Epithelial cell of esophagus (primary cell): ENCODE measurements at regions not wholly inside any gene's neighbourhood (a gene's known extent, or its start where the extent isn't known, plus 50 kb on each side); places are given as distances from the start of the nearest gene placed in this dataset.
"Not testable (repeated sequence)": the region's sequence is repeated elsewhere in the genome, so short reads cannot be mapped to it uniquely, and the experiment has no call there.

ENCODE experiments used
- DNase-seq: peaks from one replicate; pipeline ENCODE4 v3.0.0; 2010; ENCODE audit warnings: low read depth
- H3K4me3 ChIP-seq: 2 replicates; pipeline ENCODE4 v1.5.1; 2011; ENCODE audit warnings: mild to moderate bottlenecking, low read length, control low read depth
- TF ChIP-seq, protein P1 (sequence below): IDR thresholded peaks from 2 replicates; pipeline ENCODE4 v1.5.1; 2011; ENCODE audit warnings: low read depth, mild to moderate bottlenecking, low read length, control low read depth, inconsistent platforms; ENCODE audit not compliant: insufficient read depth; ENCODE audit errors: missing control alignments

DNA sequence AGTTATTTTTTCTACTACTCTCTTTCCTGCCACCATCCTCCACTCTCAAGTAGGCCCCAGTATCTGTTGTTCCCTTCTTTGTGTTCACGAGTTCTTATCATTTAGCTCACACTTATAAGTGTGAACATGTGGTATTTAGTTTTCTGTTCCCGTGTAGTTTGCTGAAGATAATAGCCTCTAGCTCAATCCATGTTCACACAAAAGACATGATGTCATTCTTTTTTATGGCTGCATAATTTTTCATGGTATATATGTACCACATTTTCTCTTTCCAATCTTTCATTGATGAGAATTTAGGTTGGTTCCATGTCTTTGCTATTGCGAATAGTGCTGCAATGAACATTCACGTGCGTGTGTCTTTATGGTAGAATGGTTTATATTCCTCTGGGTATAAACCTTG lies 237.9 kb upstream of the FERMT1 start:
- DNase-seq = no peak
- no peak overlapping the region for H3K4me3 ChIP-seq
- TF ChIP-seq, protein P1, sequence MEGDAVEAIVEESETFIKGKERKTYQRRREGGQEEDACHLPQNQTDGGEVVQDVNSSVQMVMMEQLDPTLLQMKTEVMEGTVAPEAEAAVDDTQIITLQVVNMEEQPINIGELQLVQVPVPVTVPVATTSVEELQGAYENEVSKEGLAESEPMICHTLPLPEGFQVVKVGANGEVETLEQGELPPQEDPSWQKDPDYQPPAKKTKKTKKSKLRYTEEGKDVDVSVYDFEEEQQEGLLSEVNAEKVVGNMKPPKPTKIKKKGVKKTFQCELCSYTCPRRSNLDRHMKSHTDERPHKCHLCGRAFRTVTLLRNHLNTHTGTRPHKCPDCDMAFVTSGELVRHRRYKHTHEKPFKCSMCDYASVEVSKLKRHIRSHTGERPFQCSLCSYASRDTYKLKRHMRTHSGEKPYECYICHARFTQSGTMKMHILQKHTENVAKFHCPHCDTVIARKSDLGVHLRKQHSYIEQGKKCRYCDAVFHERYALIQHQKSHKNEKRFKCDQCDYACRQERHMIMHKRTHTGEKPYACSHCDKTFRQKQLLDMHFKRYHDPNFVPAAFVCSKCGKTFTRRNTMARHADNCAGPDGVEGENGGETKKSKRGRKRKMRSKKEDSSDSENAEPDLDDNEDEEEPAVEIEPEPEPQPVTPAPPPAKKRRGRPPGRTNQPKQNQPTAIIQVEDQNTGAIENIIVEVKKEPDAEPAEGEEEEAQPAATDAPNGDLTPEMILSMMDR = no peak

DNA sequence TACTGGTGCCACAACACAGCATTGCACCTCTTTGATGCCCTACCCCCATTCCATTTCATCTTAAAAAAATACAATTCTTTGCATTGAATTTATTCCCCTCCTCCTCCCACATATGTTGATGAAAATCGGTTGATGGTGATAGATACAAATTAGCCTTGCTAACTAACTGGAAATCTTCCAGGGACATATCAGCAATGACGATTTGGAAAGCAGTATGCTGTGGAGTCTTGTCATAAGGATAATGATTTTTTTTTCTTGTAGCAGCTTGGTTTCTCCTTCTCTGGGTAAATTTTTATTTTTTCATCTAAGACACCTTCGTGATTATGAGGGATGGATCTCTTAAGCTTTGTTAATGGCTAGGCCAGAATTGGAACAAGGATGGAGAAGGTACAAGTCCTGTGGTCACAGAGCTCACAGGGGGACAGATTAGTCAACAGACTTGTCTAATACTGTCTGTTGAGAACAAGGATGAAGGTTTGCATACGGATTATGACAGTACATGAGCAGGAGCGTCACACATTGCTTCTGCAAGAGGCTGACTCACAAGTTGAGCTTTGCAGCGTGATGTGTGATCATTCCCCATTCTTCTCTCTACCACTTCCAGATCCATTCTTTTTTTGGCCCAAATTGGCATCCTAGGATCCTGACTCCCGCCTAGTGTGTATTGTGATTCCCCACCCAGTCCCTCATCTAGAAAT lies 233.1 kb upstream of the FERMT1 start:
- no peak overlapping the region for H3K4me3 ChIP-seq
- TF ChIP-seq, protein P1 = no peak
- peak; percentile 44 for DNase-seq

DNA sequence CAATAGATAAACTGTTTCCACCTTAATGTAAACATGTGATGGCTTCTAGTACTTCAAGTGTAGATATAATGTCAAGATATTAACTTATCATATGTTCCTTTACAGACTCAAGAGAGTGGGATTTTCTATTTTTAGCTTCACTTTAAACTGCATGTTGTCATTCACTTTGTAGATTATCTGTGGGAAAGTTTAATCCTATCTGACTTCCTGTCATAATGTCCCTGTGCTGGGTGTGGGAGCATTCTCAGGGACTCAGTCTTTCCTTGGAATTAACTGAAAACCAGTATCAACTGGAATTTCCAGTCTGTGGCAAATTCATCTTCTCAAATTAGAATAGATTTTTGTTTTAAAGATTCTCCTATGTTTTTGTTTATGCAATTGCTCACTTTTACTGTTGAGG lies 226.1 kb upstream of the FERMT1 start:
- H3K4me3 ChIP-seq = no peak overlapping the region
- TF ChIP-seq, protein P1 = no peak
- no peak for DNase-seq

DNA sequence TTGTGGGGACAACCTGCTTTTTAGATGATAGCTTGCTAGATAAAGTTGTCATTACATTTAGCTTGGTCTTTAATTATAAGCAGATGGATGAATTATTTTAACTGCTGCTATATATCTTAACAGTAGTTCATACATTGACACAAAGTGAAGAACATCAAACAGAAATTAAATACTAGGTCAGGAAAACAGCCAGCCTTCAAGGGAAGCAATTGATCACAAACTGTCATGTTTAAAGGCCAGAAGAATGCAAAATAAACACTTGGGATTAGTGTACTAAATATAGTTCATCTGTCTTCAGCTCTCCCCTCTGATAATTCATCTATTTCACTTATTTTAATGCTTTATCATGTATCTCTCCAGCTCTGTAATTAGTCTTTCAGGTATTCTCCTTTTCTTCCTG lies 225.1 kb upstream of the FERMT1 start:
- no peak for DNase-seq

DNA sequence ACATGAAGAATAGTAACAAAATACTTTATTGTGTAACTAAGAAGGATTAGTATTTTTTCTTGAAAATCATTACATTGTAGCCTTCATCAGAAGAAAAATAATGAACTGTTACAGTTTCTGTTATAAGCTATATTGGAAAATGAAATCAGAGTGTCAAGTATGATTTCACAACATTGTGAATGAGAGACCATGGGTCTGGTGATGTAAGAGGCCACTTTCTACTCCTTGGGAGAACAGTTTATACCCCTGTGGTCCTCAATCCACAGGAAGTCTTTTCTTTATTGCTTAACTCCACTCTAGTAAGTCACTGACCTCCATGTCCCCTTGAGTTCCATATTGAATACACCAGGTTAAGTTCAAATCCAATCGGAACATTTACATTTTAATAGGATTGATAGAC lies 218.7 kb upstream of the FERMT1 start:
- no peak overlapping the region for H3K4me3 ChIP-seq
- DNase-seq = no peak
- TF ChIP-seq, protein P1 = no peak

More for the DNA sequence above, 225.1 kb upstream of the FERMT1 start:
- H3K4me3 ChIP-seq = no peak overlapping the region
- TF ChIP-seq, protein P1 = no peak

DNA sequence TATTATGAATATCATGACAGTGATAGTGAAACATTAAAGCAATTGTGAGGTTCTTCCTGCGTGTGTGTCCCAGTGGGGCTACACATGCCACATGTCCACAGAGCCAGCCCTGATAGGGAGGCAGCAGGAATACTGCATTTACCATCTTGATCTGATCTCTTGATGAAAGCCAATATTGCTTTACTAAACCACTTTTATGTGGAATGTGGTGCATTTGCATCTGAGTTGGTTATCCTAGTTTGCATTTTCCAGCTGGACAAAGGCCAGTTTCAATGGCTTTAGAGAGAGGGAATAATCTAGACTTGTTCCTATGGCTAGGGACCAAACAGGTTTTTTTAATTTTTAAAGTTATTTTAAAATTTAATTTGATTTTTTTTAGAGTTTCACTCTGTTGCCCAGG lies 216.3 kb upstream of the FERMT1 start:
- no peak for DNase-seq
- H3K4me3 ChIP-seq = no peak overlapping the region
- TF ChIP-seq, protein P1 = no peak

DNA sequence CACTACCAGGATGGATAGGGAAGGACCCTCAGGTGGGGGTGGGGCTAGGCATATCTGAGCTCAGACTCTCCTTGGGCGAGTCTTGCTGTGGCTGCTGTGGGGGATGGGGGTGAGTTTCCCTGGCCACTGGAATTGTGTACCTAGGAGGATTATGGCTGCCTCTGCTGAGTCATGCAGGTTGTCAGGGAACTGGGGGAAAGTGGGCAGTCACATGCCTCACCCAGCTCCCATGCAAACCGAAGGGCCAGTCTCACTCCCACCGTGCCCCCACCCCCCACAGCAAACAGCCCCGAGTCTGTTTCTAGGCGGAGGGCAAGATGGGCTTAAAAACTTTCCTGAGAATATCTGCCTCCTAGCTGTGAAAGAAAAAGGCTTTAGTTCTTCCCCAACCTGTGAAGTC lies 210.3 kb upstream of the FERMT1 start:
- no peak overlapping the region for H3K4me3 ChIP-seq

DNA sequence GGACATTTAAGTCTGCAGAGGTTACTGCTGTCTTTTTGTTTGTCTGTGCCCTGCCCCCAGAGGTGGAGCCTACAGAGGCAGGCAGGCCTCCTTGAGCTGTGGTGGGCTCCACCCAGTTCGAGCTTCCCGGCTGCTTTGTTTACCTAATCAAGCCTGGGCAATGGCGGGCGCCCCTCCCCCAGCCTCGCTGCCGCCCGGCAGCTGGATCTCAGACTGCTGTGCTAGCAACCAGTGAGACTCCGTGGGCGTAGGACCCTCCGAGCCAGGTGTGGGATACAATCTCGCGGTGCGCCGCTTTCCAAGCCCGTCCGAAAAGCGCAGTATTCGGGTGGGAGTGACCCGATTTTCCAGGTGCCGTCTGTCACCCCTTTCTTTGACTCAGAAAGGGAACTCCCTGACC lies 198.4 kb upstream of the FERMT1 start:
- not testable (repeated sequence) for DNase-seq, H3K4me3 ChIP-seq

More for the DNA sequence above, 210.3 kb upstream of the FERMT1 start:
- peak; percentile 24 for DNase-seq
- TF ChIP-seq, protein P1 = no peak
